SU-DHL-6 (cell line): ENCODE measurements at regions not wholly inside any gene's neighbourhood (a gene's known extent, or its start where the extent isn't known, plus 50 kb on each side); places are given as distances from the start of the nearest gene placed in this dataset.

ENCODE experiments used
- CTCF ChIP-seq: fragments of 200-600 bp; sonication (generic); IDR thresholded peaks from one replicate; pipeline ENCODE4 v1.5.1; 2017; ENCODE audit warnings: antibody characterized with exemption, mild to moderate bottlenecking, low read length, moderate library complexity; ENCODE audit not compliant: insufficient read depth, poor library complexity, severe bottlenecking
- EZH2phosphoT487 ChIP-seq: fragments of 200-600 bp; sonication (generic), shearing (Covaris generic); conservative IDR thresholded peaks from 2 replicates; pipeline ENCODE4 v1.6.1; 2018; ENCODE audit warnings: mild to moderate bottlenecking, antibody characterized with exemption, low read length, moderate library complexity, mixed read lengths

DNA sequence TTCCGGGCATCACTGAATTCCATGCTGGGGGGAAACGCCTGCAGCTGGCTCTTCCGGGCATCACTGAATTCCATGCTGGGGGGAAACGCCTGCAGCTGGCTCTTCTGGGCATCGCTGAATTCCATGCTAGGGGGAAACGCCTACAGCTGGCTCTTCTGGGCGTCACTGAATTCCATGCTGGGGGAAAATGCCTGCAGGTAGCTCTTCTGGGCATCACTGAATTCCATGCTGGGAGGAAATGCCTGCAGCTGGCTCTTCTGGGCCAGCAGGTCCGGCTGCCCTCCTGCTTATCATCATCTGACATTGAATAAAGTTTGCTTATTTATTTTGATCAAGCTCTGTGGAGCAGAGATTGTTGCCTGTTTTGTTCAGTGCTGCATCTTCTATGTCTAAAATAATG is 355.1 kb downstream of the SMOC2 start:
- TF ChIP-seq CTCF, result no peak
- TF ChIP-seq EZH2phosphoT487, result no peak
